Natural killer cell treated with Interleukin-12 subunit alpha and Interleukin-12 subunit beta and Interleukin-15 and Interleukin-18, amount 100 ng/mL, for 72 hours (primary cell): ENCODE measurements at regions not wholly inside any gene's neighbourhood (a gene's known extent, or its start where the extent isn't known, plus 50 kb on each side); places are given as distances from the start of the nearest gene placed in this dataset.

Experiments used
- ATAC-seq, 2 donors: fragments of 150-1000 bp; cut with Tn5 transposase in 1 of 2; sonication (Bioruptor Pico), chemical (Tn5 transposase) in 1 of 2; 2 replicates each; pipeline ENCODE4 v1.10.0; 2021
- DNase-seq: peaks from one replicate; pipeline ENCODE4 v3.0.0; 2022; ENCODE audit warnings: low spot score
- H3K27ac Mint-ChIP-seq, 2 donors: 1 replicate in 1 of 2; 2 replicates in 1 of 2; pipeline ENCODE4 v1.8.0; 2022; ENCODE audit warnings: mixed read lengths in 2 of 2, mild to moderate bottlenecking in 1 of 2, moderate library complexity in 1 of 2
- H3K27me3 Mint-ChIP-seq, 2 donors: 1 replicate in 1 of 2; 2 replicates in 1 of 2; pipeline ENCODE4 v1.8.0; 2022; ENCODE audit warnings: mixed read lengths in 2 of 2
- H3K36me3 Mint-ChIP-seq: one replicate; pipeline ENCODE4 v1.8.0; 2022; ENCODE audit warnings: mixed read lengths
- H3K4me1 Mint-ChIP-seq, 2 donors: 1 replicate in 1 of 2; 2 replicates in 1 of 2; pipeline ENCODE4 v1.8.0; 2022; ENCODE audit warnings: low read depth in 2 of 2, mixed read lengths in 2 of 2, mild to moderate bottlenecking in 1 of 2
- H3K4me3 Mint-ChIP-seq: one replicate; pipeline ENCODE4 v1.8.0; 2022; ENCODE audit warnings: mixed read lengths
- H3K9me3 Mint-ChIP-seq: 2 replicates; pipeline ENCODE4 v1.8.0; 2022; ENCODE audit warnings: mixed read lengths

- H3K27me3 Mint-ChIP-seq: peaks cover 37 to 39% of the 10 kb centered on the region in 2 donors
- DNase-seq: no peak
- no peak overlapping the region for H3K4me3 Mint-ChIP-seq
- H3K4me1 Mint-ChIP-seq: no peaks in the 10 kb centered on the region
- ATAC-seq: no peak
- no peaks in the 10 kb centered on the region for H3K9me3 Mint-ChIP-seq
- H3K36me3 Mint-ChIP-seq: no peaks in the 10 kb centered on the region
- H3K27ac Mint-ChIP-seq: no peak overlapping the region
Measured at GRCh38 chr1:29504196-29504595, 267.9 kb downstream of the PTPRU start.

- Mint-ChIP-seq H3K27me3 (peaks cover 39 to 40% of the 10 kb centered on the region in 2 donors), H3K4me1 (no peaks in the 10 kb centered on the region), H3K27ac (no peak overlapping the region), H3K9me3 (no peaks in the 10 kb centered on the region), H3K4me3 (no peak overlapping the region), H3K36me3 (no peaks in the 10 kb centered on the region)
- DNase-seq: no peak
- ATAC-seq: no peak
Measured at GRCh38 chr1:29502911-29503840, 266.9 kb downstream of the PTPRU start.

- H3K27ac Mint-ChIP-seq: no peak overlapping the region
- DNase-seq (no peak), ATAC-seq (no peak)
- no peaks in the 10 kb centered on the region for H3K4me1 Mint-ChIP-seq
- no peak overlapping the region for H3K4me3 Mint-ChIP-seq
- H3K9me3 Mint-ChIP-seq: no peaks in the 10 kb centered on the region
- H3K27me3 Mint-ChIP-seq: peaks cover 36 to 38% of the 10 kb centered on the region in 2 donors
- no peaks in the 10 kb centered on the region for H3K36me3 Mint-ChIP-seq
Measured at GRCh38 chr1:29502225-29502910, 266.0 kb downstream of the PTPRU start.

GRCh38 chr1:29501227-29501976 lies 265.1 kb downstream of the PTPRU start:
- DNase-seq: no peak
- H3K36me3 Mint-ChIP-seq: no peaks in the 10 kb centered on the region
- no peak overlapping the region for H3K27ac Mint-ChIP-seq
- H3K9me3 Mint-ChIP-seq: no peaks in the 10 kb centered on the region
- H3K4me3 Mint-ChIP-seq: no peak overlapping the region
- no peaks in the 10 kb centered on the region for H3K4me1 Mint-ChIP-seq
- no peak for ATAC-seq
- H3K27me3 Mint-ChIP-seq: peaks cover 34 to 38% of the 10 kb centered on the region in 2 donors

- Mint-ChIP-seq H3K27ac (no peak overlapping the region), H3K9me3 (no peaks in the 10 kb centered on the region), H3K4me1 (no peaks in the 10 kb centered on the region), H3K27me3 (peaks cover 36 to 37% of the 10 kb centered on the region in 2 donors), H3K4me3 (no peak overlapping the region), H3K36me3 (no peaks in the 10 kb centered on the region)
- DNase-seq (no peak), ATAC-seq (peak in 1 of 2 donors; percentile 7)
Measured at GRCh38 chr1:29500651-29501050, 264.3 kb downstream of the PTPRU start.

GRCh38 chr1:29500041-29500440 lies 263.7 kb downstream of the PTPRU start:
- no peak overlapping the region for H3K27ac Mint-ChIP-seq
- H3K36me3 Mint-ChIP-seq: no peaks in the 10 kb centered on the region

GRCh38 chr1:29499104-29499650 lies 262.9 kb downstream of the PTPRU start:
- no peak for ATAC-seq
- DNase-seq: no peak

More at GRCh38 chr1:29500041-29500440, 263.7 kb downstream of the PTPRU start:
- Mint-ChIP-seq H3K4me1 (no peaks in the 10 kb centered on the region), H3K27me3 (peaks cover 36 to 37% of the 10 kb centered on the region in 2 donors), H3K4me3 (no peak overlapping the region), H3K9me3 (no peaks in the 10 kb centered on the region)
- ATAC-seq (no peak), DNase-seq (no peak)

GRCh38 chr1:29498126-29499103 lies 262.1 kb downstream of the PTPRU start:
- ATAC-seq: peak in 1 of 2 donors; percentile 33
- Mint-ChIP-seq H3K4me3 (no peak overlapping the region), H3K36me3 (no peaks in the 10 kb centered on the region), H3K27me3 (peaks cover 35 to 40% of the 10 kb centered on the region in 2 donors), H3K27ac (no peak overlapping the region), H3K4me1 (no peaks in the 10 kb centered on the region), H3K9me3 (no peaks in the 10 kb centered on the region)
- no peak for DNase-seq

More at GRCh38 chr1:29499104-29499650, 262.9 kb downstream of the PTPRU start:
- no peak overlapping the region for H3K27ac Mint-ChIP-seq
- H3K36me3 Mint-ChIP-seq: no peaks in the 10 kb centered on the region
- no peaks in the 10 kb centered on the region for H3K4me1 Mint-ChIP-seq
- no peaks in the 10 kb centered on the region for H3K9me3 Mint-ChIP-seq
- no peak overlapping the region for H3K4me3 Mint-ChIP-seq
- peaks cover 36 to 40% of the 10 kb centered on the region in 2 donors for H3K27me3 Mint-ChIP-seq

- H3K36me3 Mint-ChIP-seq: no peaks in the 10 kb centered on the region
- no peak overlapping the region for H3K4me3 Mint-ChIP-seq
- peaks cover 32 to 36% of the 10 kb centered on the region in 2 donors for H3K27me3 Mint-ChIP-seq
- H3K27ac Mint-ChIP-seq: no peak overlapping the region
- DNase-seq (no peak), ATAC-seq (no peak)
- H3K9me3 Mint-ChIP-seq: no peaks in the 10 kb centered on the region
- no peaks in the 10 kb centered on the region for H3K4me1 Mint-ChIP-seq
Measured at GRCh38 chr1:29497395-29498125, 261.2 kb downstream of the PTPRU start.

- DNase-seq (no peak), ATAC-seq (peak in 1 of 2 donors; percentile 29)
- Mint-ChIP-seq H3K4me1 (no peaks in the 10 kb centered on the region), H3K9me3 (no peaks in the 10 kb centered on the region), H3K36me3 (no peaks in the 10 kb centered on the region), H3K4me3 (no peak overlapping the region), H3K27ac (no peak overlapping the region), H3K27me3 (peaks cover 32 to 36% of the 10 kb centered on the region in 2 donors)
Measured at GRCh38 chr1:29496701-29497100, 260.4 kb downstream of the PTPRU start.

GRCh38 chr1:29490204-29490934 lies 254.0 kb downstream of the PTPRU start:
- H3K27me3 Mint-ChIP-seq: peaks cover 11 to 20% of the 10 kb centered on the region in 2 donors
- H3K4me1 Mint-ChIP-seq: no peaks in the 10 kb centered on the region
- H3K9me3 Mint-ChIP-seq: no peaks in the 10 kb centered on the region
- ATAC-seq (no peak), DNase-seq (no peak)
- no peak overlapping the region for H3K4me3 Mint-ChIP-seq
- no peaks in the 10 kb centered on the region for H3K36me3 Mint-ChIP-seq
- H3K27ac Mint-ChIP-seq: no peak overlapping the region
